ENCODE measurements at regions not wholly inside any gene's neighbourhood (a gene's known extent, or its start where the extent isn't known, plus 50 kb on each side); places are given as distances from the start of the nearest gene placed in this dataset.

- TF ChIP-seq POLR2AphosphoS5 (IDR thresholded peaks at IDR 0.05) = no peak
- no peak for TF ChIP-seq POLR2A (IDR thresholded peaks at IDR 0.05)
Measured at GRCh38 chr5:175246242-175246888, 197.6 kb downstream of the DRD1 start.

Measured in spleen (tissue), 3 donors.